ACHN (cell line): ENCODE measurements at regions not wholly inside any gene's neighbourhood (a gene's known extent, or its start where the extent isn't known, plus 50 kb on each side); places are given as distances from the start of the nearest gene placed in this dataset.

ENCODE experiments used
- DNase-seq: peaks from one replicate; pipeline ENCODE4 v3.0.0-alpha.2; 2015
- in situ Hi-C: cut with HindIII; loops from 2 replicates; pipeline ENCODE4 v1.10.0; 2017; ENCODE audit warnings: low sequenced_read_pairs, low pct_ligation_motif_present, low pct_unique_long_range_greater_than_20kb

GRCh38 chr1:88272216-88272615 lies 411.9 kb upstream of the PKN2 start:
- no peak for DNase-seq
- in situ Hi-C loops, result no loop called here

GRCh38 chr1:88274431-88274830 lies 409.6 kb upstream of the PKN2 start:
- in situ Hi-C loops, result no loop called here
- DNase-seq, result no peak

- in situ Hi-C loops, result no loop called here
Measured at GRCh38 chr1:88275259-88275862, 408.7 kb upstream of the PKN2 start.

GRCh38 chr1:88276163-88276562 lies 407.9 kb upstream of the PKN2 start:
- no peak for DNase-seq
- in situ Hi-C loops, result no loop called here

More at GRCh38 chr1:88275259-88275862, 408.7 kb upstream of the PKN2 start:
- no peak for DNase-seq

GRCh38 chr1:88284066-88284465 lies 400.0 kb upstream of the PKN2 start:
- in situ Hi-C loops, result no loop called here
- no peak for DNase-seq

GRCh38 chr1:88284666-88285366 lies 399.3 kb upstream of the PKN2 start:
- in situ Hi-C loops, result no loop called here
- no peak for DNase-seq

- in situ Hi-C loops, result no loop called here
- no peak for DNase-seq
Measured at GRCh38 chr1:88286716-88287115, 397.4 kb upstream of the PKN2 start.

GRCh38 chr1:88288571-88288970 lies 395.5 kb upstream of the PKN2 start:
- DNase-seq, result no peak
- in situ Hi-C loops, result no loop called here

GRCh38 chr1:88289401-88290102 lies 394.5 kb upstream of the PKN2 start:
- in situ Hi-C loops, result no loop called here
- no peak for DNase-seq

- in situ Hi-C loops, result no loop called here
Measured at GRCh38 chr1:88291611-88292354, 392.3 kb upstream of the PKN2 start.

GRCh38 chr1:88293691-88294190 lies 390.3 kb upstream of the PKN2 start:
- in situ Hi-C loops, result no loop called here
- no peak for DNase-seq

More at GRCh38 chr1:88291611-88292354, 392.3 kb upstream of the PKN2 start:
- DNase-seq, result no peak

- in situ Hi-C loops, result no loop called here
- no peak for DNase-seq
Measured at GRCh38 chr1:88296227-88296626, 387.8 kb upstream of the PKN2 start.

- DNase-seq, result no peak
- in situ Hi-C loops, result no loop called here
Measured at GRCh38 chr1:88296642-88297041, 387.4 kb upstream of the PKN2 start.

- in situ Hi-C loops, result no loop called here
- DNase-seq, result no peak
Measured at GRCh38 chr1:88298506-88298905, 385.6 kb upstream of the PKN2 start.

- no peak for DNase-seq
Measured at GRCh38 chr1:88300752-88301263, 383.3 kb upstream of the PKN2 start.

GRCh38 chr1:88302843-88303486 lies 381.1 kb upstream of the PKN2 start:
- in situ Hi-C loops, result no loop called here
- peak; percentile 31 for DNase-seq

More at GRCh38 chr1:88300752-88301263, 383.3 kb upstream of the PKN2 start:
- in situ Hi-C loops, result no loop called here

- in situ Hi-C loops, result no loop called here
- DNase-seq, result no peak
Measured at GRCh38 chr1:88311265-88311664, 372.8 kb upstream of the PKN2 start.

GRCh38 chr1:88311907-88312306 lies 372.2 kb upstream of the PKN2 start:
- in situ Hi-C loops, result no loop called here
- no peak for DNase-seq
